ENCODE measurements at regions not wholly inside any gene's neighbourhood (a gene's known extent, or its start where the extent isn't known, plus 50 kb on each side); places are given as distances from the start of the nearest gene placed in this dataset.
"Not testable (repeated sequence)": the region's sequence is repeated elsewhere in the genome, so short reads cannot be mapped to it uniquely, and the experiment has no call there.

GRCh38 chr9:38123359-38123758 is 54.3 kb upstream of the SHB start:
- not testable (repeated sequence) for TF ChIP-seq MAX (IDR thresholded peaks at IDR 0.05); CTCF (IDR thresholded peaks at IDR 0.05); REST (IDR thresholded peaks at IDR 0.05); ELK1 (IDR thresholded peaks at IDR 0.05; ENCODE audit: low read depth, low read length); USF2 (IDR thresholded peaks at IDR 0.05); POLR2A (IDR thresholded peaks at IDR 0.05; ENCODE audit: low read length); EP300 (IDR thresholded peaks at IDR 0.05); MAFK (IDR thresholded peaks at IDR 0.05; ENCODE audit: partially characterized antibody); RAD21 (conservative IDR thresholded peaks at IDR 0.05 in 1 of 2, IDR thresholded peaks at IDR 0.05 in 1 of 2)

Data from A549 (cell line).